Psoas muscle (tissue), 7 donors: ENCODE measurements at regions not wholly inside any gene's neighbourhood (a gene's known extent, or its start where the extent isn't known, plus 50 kb on each side); places are given as distances from the start of the nearest gene placed in this dataset.
"Not testable (repeated sequence)": the region's sequence is repeated elsewhere in the genome, so short reads cannot be mapped to it uniquely, and the experiment has no call there.

Experiments
- ATAC-seq, 4 donors: fragments of 200-7000 bp; cut with Tn5 transposase; one replicate each; pipeline ENCODE4 v1.9.1; 2020; ENCODE audit warnings: moderate library complexity in 3 of 4, mild to moderate bottlenecking in 2 of 4
- DNase-seq, 2 donors: peaks; one replicate each; pipeline ENCODE4 v3.0.0-alpha.2; 2020
- H3K27ac ChIP-seq: fragments of 200-600 bp; one replicate; pipeline ENCODE4 v1.8.0; 2022
- H3K27me3 ChIP-seq, 3 donors: fragments of 200-600 bp in 1 of 3; one replicate each; pipeline versions ENCODE4 v1.6.1 to v1.8.0; 2013 to 2022; ENCODE audit warnings: low read length in 2 of 3, mild to moderate bottlenecking in 2 of 3, moderate library complexity in 1 of 3; ENCODE audit not compliant: insufficient read depth in 3 of 3
- H3K36me3 ChIP-seq, 2 donors: fragments of 200-600 bp in 1 of 2; one replicate each; pipeline versions ENCODE4 v1.6.1 to v1.8.0; 2013 to 2022; ENCODE audit warnings: low read depth in 1 of 2, mild to moderate bottlenecking in 1 of 2, moderate library complexity in 1 of 2; ENCODE audit not compliant: insufficient read depth in 1 of 2
- H3K4me1 ChIP-seq: fragments of 200-600 bp; one replicate; pipeline ENCODE4 v1.8.0; 2022
- H3K4me3 ChIP-seq: fragments of 200-600 bp; one replicate; pipeline ENCODE4 v1.8.0; 2022; ENCODE audit warnings: mild to moderate bottlenecking
- H3K9me3 ChIP-seq: fragments of 200-600 bp; one replicate; pipeline ENCODE4 v1.8.0; 2022
- CTCF ChIP-seq: fragments of 200-600 bp; IDR thresholded peaks from one replicate; pipeline ENCODE4 v1.8.0; 2022; ENCODE audit warnings: antibody characterized with exemption
- WGBS, 3 donors: extraction: QIAGEN DNeasy Blood & Tissue Kit; methylation state at CpG; one replicate each; pipeline versions ENCODE4 v1.1.6 to v1.1.7; 2013; 5-methylcytosine and 5-hydroxymethylcytosine counted together
- intact Hi-C, 2 donors: fragments of 100-400 bp; cut with DNase I; formaldehyde crosslinking; loops; one replicate each; pipeline versions ENCODE4 v1.11.0 to v1.14.2; 2022
- donor health status: healthy with polysubstance abuse.
- donor health status: DM: no; HTN: no; CAD: no; lungs with moderate emphysema.
- donor health status: Bipolar disorder and iron deficiency.
- donor health status: healthy.
- donor health status: DM: yes; HTN: yes; CAD: no.
- donor health status: DM: no; HTN: no; CAD: no.
- donor health status: DM: yes; HTN: yes; CAD: no.

GRCh38 chr5:93998951-93999455 lies 257.6 kb upstream of the POU5F2 start:
- H3K4me1 ChIP-seq = no peaks in the 10 kb centered on the region
- TF ChIP-seq CTCF = no peak
- ATAC-seq = no peak
- peaks cover 8% of the 10 kb centered on the region for H3K9me3 ChIP-seq
- H3K4me3 ChIP-seq = no peak overlapping the region
- 20 to 25% (median 23%) methylated on average over 1 of the region's 1 CpG for WGBS, 3 donors
- H3K27ac ChIP-seq = no peak overlapping the region
- H3K36me3 ChIP-seq = no peaks in the 10 kb centered on the region
- DNase-seq = no peak
- intact Hi-C loops = no loop called here
- no peaks in the 10 kb centered on the region for H3K27me3 ChIP-seq

- TF ChIP-seq CTCF = no peak
- Histone ChIP-seq H3K4me1 (no peaks in the 10 kb centered on the region), H3K4me3 (no peak overlapping the region), H3K9me3 (peaks cover 8% of the 10 kb centered on the region), H3K36me3 (no peaks in the 10 kb centered on the region), H3K27ac (no peak overlapping the region), H3K27me3 (no peaks in the 10 kb centered on the region)
- intact Hi-C loops = no loop called here
- DNase-seq (no peak), ATAC-seq (no peak)
- WGBS, 3 donors = 68 to 89% (median 76%) methylated on average over 1 of the region's 1 CpG
Measured at GRCh38 chr5:93997562-93997961, 256.2 kb upstream of the POU5F2 start.

DNA sequence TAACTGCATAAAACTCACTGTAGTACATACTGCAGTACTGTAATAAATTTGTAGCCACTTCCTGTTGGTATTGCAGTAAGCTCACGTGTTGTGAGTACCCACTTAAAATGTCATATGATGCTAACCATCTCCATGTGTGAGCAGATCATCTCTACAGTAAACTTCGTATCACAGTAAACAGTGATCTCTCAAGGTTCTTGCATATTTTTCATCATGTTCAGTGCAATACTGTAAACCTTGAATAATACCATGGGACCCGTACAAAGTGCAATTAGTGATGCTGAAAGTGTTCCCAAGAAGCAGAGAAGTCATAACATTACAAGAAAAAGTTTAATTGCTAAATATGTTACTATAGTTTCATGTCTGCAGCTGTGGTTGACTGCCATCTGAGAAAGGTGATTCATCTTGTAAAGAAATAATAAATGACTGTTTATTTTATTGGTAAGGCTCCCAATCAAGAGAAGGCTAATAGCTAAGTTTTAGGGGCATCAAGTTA lies 253.8 kb upstream of the POU5F2 start:
- no peaks in the 10 kb centered on the region for H3K27me3 ChIP-seq
- no peak for TF ChIP-seq CTCF
- ATAC-seq = no peak
- no peaks in the 10 kb centered on the region for H3K4me1 ChIP-seq
- H3K9me3 ChIP-seq = no peaks in the 10 kb centered on the region
- 61 to 69% (median 62%) methylated on average over 3 of the region's 3 CpGs for WGBS, 3 donors
- H3K4me3 ChIP-seq = no peak overlapping the region
- DNase-seq = no peak
- H3K27ac ChIP-seq = no peak overlapping the region
- no peaks in the 10 kb centered on the region for H3K36me3 ChIP-seq
- intact Hi-C loops = no loop called here

DNA sequence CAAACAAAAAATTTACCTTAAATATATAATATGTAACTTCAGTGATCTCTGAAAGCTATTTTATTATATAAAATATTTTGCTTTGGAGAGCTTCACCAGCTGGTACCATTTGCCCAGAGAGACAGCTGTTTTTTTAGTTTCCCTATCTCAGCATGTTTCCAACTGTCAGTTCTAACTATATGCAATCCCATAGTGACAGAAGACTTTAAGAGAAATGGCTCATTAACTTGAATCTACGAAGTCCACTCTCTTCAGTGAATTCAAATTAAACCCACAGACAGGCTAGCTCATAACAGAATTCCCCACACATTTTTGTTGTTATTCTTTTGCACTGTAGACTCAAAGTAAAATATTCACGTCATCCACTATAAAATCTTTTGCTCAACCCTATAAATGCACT lies 251.8 kb upstream of the POU5F2 start:
- TF ChIP-seq CTCF = no peak
- Histone ChIP-seq H3K27me3 (no peaks in the 10 kb centered on the region), H3K4me1 (no peaks in the 10 kb centered on the region), H3K36me3 (no peaks in the 10 kb centered on the region), H3K27ac (no peak overlapping the region), H3K9me3 (no peaks in the 10 kb centered on the region), H3K4me3 (no peak overlapping the region)
- intact Hi-C loops = no loop called here
- DNase-seq (no peak), ATAC-seq (no peak)
- WGBS, 3 donors = 63 to 73% (median 69%) methylated on average over 2 of the region's 2 CpGs

DNA sequence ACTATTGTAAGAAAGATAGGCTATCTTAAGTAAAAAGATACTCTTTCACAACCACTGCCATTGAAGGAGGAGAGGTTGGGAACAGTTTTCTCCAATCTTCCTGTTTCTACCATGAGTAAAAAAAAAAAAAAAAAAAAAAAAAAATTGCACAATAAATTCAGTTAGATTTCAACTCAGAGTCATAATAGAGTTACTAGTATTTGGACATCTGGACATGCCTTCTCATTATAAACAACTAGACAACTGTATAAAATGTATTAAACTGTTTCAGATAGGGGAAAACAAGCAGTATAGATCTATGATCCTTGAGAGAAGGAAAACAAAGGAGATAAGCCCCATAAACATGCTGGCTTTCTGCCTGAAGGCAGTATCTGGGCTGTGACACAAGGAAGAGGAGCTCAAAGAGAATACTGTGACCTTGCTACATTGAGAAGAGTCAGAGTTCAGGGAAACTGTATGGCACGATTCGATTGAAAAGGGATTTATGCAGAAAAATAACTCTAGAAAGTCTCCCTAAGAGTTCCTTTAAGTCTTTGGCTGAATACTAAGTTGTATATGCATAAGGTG lies 249.2 kb upstream of the POU5F2 start:
- Histone ChIP-seq H3K27ac (no peak overlapping the region), H3K4me1 (no peaks in the 10 kb centered on the region), H3K4me3 (no peak overlapping the region), H3K36me3 (no peaks in the 10 kb centered on the region), H3K9me3 (no peaks in the 10 kb centered on the region), H3K27me3 (no peaks in the 10 kb centered on the region)
- no peak for ATAC-seq
- 77 to 90% (median 84%) methylated on average over 2 of the region's 2 CpGs for WGBS, 3 donors
- TF ChIP-seq CTCF = no peak
- DNase-seq = no peak
- intact Hi-C loops = no loop called here

DNA sequence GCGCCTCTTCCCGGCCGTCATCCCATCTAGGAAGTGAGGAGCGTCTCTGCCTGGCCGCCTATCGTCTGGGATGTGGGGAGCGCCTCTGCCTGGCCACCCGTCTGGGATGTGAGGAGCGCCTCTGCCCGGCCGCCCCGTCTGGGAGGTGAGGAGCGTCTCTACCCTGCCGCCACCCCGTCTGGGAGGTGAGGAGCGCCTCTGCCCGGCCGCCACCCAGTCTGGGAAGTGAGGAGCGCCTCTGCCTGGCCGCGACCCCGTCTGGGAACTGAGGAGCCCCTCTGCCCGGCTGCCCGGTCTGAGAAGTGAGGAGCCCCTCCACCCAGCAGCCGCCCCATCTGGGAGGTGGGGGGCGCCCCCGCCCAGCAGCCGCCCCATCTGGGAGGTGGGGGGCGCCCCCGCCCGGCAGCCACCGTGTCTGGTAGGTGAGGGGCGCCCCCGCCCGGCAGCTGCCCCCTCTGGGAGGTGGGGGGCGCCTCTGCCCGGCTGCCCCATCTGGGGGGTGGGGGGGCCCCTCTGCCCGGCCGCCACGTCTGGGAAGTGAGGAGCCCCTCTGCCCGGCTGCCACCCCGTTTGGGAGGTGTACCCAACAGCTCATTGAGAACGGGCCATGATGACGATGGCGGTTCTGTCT lies 244.7 kb upstream of the POU5F2 start:
- H3K4me1 ChIP-seq, intact Hi-C loops, H3K9me3 ChIP-seq, H3K36me3 ChIP-seq, H3K27ac ChIP-seq, H3K4me3 ChIP-seq, DNase-seq, H3K27me3 ChIP-seq, ATAC-seq: not testable (repeated sequence)
- WGBS, 3 donors = 92 to 98% (median 95%) methylated on average over 24 to 45 of the region's 45 CpGs
